GM23338 (cell line): ENCODE measurements at regions not wholly inside any gene's neighbourhood (a gene's known extent, or its start where the extent isn't known, plus 50 kb on each side); places are given as distances from the start of the nearest gene placed in this dataset.

ENCODE experiments used
- EZH2 ChIP-seq: fragments of 200-600 bp; sonication (generic); IDR thresholded peaks from one replicate; pipeline ENCODE4 v1.8.0; 2017; ENCODE audit warnings: antibody characterized with exemption, mild to moderate bottlenecking, low read depth; ENCODE audit not compliant: unreplicated experiment
- EZH2phosphoT487 ChIP-seq: fragments of 200-600 bp; sonication (generic); IDR thresholded peaks from one replicate; pipeline ENCODE4 v1.8.1; 2018; ENCODE audit warnings: antibody characterized with exemption; ENCODE audit not compliant: unreplicated experiment
- JUNB ChIP-seq: IDR thresholded peaks from one replicate; pipeline ENCODE4 v1.6.1; 2016; ENCODE audit warnings: antibody characterized with exemption; ENCODE audit not compliant: unreplicated experiment
- POLR2AphosphoS5 ChIP-seq: IDR thresholded peaks from 2 replicates; pipeline ENCODE4 v1.6.1; 2016; ENCODE audit warnings: antibody characterized with exemption, low read depth
- ZNF114 ChIP-seq: fragments of 250-450 bp; sonication (Bioruptor Pico); IDR thresholded peaks from 2 replicates; pipeline ENCODE4 v1.5.0; 2020; ENCODE audit warnings: mild to moderate bottlenecking, moderate library complexity
- TF ChIP-seq, protein P1 (sequence below), 2 experiments: fragments of 200-600 bp in 1 of 2; sonication (generic) in 1 of 2; conservative IDR thresholded peaks; 2 replicates each; pipeline versions ENCODE4 v1.5.1 to v1.6.1; 2016 to 2017; ENCODE audit warnings: antibody characterized with exemption in 2 of 2, low read depth in 2 of 2, mild to moderate bottlenecking in 2 of 2, moderate library complexity in 1 of 2

DNA sequence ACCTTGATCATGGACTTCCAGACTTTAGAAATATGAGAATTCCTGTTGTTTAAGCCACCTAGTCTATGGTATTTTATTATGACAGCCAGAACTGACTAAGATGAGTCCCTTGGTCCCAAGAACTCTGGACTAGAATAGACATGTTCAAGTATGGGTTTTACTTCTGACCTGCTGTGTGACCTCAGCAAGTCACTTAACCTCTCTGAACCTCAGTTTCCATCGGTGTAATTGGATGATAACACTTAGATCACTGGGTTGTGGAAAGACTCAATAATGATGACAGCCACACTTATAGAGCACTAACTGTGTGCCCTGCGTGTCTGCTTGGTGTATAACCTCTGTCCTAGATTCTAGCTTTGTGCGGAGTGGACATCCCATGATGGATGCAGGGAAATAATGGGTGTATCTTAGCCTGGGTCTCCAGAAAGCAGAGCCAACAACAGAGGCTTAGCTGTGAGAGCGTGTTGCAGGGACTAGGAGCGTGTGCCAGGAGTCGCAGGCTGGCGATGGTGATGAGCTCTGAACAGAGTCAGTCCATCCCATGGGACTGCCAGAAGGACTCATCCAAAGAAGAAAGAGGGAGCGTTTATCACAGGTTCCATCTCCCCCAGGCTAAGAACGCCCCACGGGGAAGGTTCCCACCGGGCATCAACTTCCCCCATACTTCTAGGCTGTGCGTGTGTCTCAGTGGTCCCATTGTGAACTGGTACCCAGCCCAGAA lies 93.2 kb upstream of the TP53I11 start:
- TF ChIP-seq, protein P1, sequence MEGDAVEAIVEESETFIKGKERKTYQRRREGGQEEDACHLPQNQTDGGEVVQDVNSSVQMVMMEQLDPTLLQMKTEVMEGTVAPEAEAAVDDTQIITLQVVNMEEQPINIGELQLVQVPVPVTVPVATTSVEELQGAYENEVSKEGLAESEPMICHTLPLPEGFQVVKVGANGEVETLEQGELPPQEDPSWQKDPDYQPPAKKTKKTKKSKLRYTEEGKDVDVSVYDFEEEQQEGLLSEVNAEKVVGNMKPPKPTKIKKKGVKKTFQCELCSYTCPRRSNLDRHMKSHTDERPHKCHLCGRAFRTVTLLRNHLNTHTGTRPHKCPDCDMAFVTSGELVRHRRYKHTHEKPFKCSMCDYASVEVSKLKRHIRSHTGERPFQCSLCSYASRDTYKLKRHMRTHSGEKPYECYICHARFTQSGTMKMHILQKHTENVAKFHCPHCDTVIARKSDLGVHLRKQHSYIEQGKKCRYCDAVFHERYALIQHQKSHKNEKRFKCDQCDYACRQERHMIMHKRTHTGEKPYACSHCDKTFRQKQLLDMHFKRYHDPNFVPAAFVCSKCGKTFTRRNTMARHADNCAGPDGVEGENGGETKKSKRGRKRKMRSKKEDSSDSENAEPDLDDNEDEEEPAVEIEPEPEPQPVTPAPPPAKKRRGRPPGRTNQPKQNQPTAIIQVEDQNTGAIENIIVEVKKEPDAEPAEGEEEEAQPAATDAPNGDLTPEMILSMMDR (conservative IDR thresholded peaks at IDR 0.05; ENCODE audit: low read depth in 2 of 2) = no peak
- no peak for TF ChIP-seq EZH2phosphoT487
- TF ChIP-seq EZH2 = no peak
- no peak for TF ChIP-seq ZNF114 (CRISPR knock-in tag)
- TF ChIP-seq JUNB = no peak
- no peak for TF ChIP-seq POLR2AphosphoS5
